Testis (tissue), 2 donors: ENCODE measurements at regions not wholly inside any gene's neighbourhood (a gene's known extent, or its start where the extent isn't known, plus 50 kb on each side); places are given as distances from the start of the nearest gene placed in this dataset.

Experiments
- DNase-seq: peaks from one replicate; pipeline ENCODE4 v3.0.0-alpha.2; 2019
- H3K27ac ChIP-seq, 2 donors: fragments of 200-600 bp; sonication (generic); one replicate each; pipeline ENCODE4 v1.5.1; 2019
- H3K27me3 ChIP-seq: fragments of 200-600 bp; sonication (generic); one replicate; pipeline ENCODE4 v1.5.1; 2019
- H3K36me3 ChIP-seq: fragments of 200-600 bp; sonication (generic); one replicate; pipeline ENCODE4 v1.5.1; 2017; ENCODE audit warnings: low read depth; ENCODE audit errors: missing control alignments
- H3K4me1 ChIP-seq: fragments of 200-600 bp; sonication (generic); one replicate; pipeline ENCODE4 v1.5.1; 2019
- H3K4me3 ChIP-seq, 2 donors: fragments of 200-600 bp; sonication (generic); one replicate each; pipeline ENCODE4 v1.5.1; 2017 to 2019
- H3K9me3 ChIP-seq: fragments of 200-600 bp; sonication (generic); one replicate; pipeline ENCODE4 v1.5.1; 2017
- CTCF ChIP-seq, 3 experiments: fragments of 450-650 bp in 2 of 3; fragments of 200-600 bp in 1 of 3; sonication (generic) in 1 of 3; IDR thresholded peaks; one replicate each; pipeline ENCODE4 v1.5.1; 2016 to 2019; ENCODE audit warnings: antibody characterized with exemption in 3 of 3, mild to moderate bottlenecking in 2 of 3, moderate library complexity in 1 of 3
- POLR2A ChIP-seq: fragments of 450-650 bp; IDR thresholded peaks from one replicate; pipeline ENCODE4 v1.6.1; 2017; ENCODE audit warnings: antibody characterized with exemption, mild to moderate bottlenecking, moderate library complexity
- WGBS, 2 donors: methylation state at CpG; one replicate each; pipeline ENCODE4 v1.1.5; 2018; 5-methylcytosine and 5-hydroxymethylcytosine counted together
- intact Hi-C: fragments of 100-400 bp; cut with DNase I; formaldehyde crosslinking; loops from one replicate; pipeline ENCODE4 v1.15.1; 2023; ENCODE audit warnings: low total_unique reads

- 73 to 77% methylated on average over 5 of the region's 5 CpGs for WGBS, 2 donors
- no peak overlapping the region for H3K27ac ChIP-seq
- DNase-seq: no peak
Observed at GRCh38 chr5:152689250-152689711, 284.2 kb upstream of the NMUR2 start.

DNA sequence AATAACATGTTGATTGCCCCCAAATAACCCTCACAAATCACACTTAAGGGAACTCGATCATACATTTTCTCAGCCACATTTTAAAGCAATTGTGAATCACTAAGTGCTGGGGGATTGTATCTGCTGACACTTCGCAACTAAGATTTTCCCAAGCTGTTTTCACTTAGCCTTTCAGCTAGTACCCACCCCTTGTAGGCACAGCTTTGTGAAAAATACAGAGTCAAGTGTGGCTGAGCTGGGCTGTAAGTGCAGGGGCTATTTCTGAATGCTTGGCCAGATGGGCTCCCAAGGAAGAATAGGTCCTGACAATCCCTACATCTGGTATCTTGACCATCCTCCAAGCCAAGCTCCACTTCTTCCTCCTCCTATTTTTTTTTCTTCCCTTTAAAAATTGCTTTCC lies 289.2 kb upstream of the NMUR2 start:
- H3K4me3 ChIP-seq: no peak overlapping the region
- intact Hi-C loops: no loop called here
- H3K36me3 ChIP-seq: no peaks in the 10 kb centered on the region
- 43 to 50% methylated on average over 2 of the region's 2 CpGs for WGBS, 2 donors
- no peak for DNase-seq
- no peaks in the 10 kb centered on the region for H3K9me3 ChIP-seq
- TF ChIP-seq CTCF (IDR thresholded peaks at IDR 0.05) (no peak), POLR2A (no peak)
- no peaks in the 10 kb centered on the region for H3K4me1 ChIP-seq
- H3K27ac ChIP-seq: no peak overlapping the region
- no peaks in the 10 kb centered on the region for H3K27me3 ChIP-seq

More at GRCh38 chr5:152689250-152689711, 284.2 kb upstream of the NMUR2 start:
- no peak overlapping the region for H3K4me3 ChIP-seq
- intact Hi-C loops: no loop called here
- no peaks in the 10 kb centered on the region for H3K4me1 ChIP-seq
- no peaks in the 10 kb centered on the region for H3K27me3 ChIP-seq
- TF ChIP-seq POLR2A (no peak), CTCF (IDR thresholded peaks at IDR 0.05) (no peak)
- no peaks in the 10 kb centered on the region for H3K36me3 ChIP-seq
- no peaks in the 10 kb centered on the region for H3K9me3 ChIP-seq

GRCh38 chr5:152701305-152701949 lies 296.3 kb upstream of the NMUR2 start:
- Histone ChIP-seq H3K27ac (no peak overlapping the region), H3K4me1 (no peaks in the 10 kb centered on the region), H3K9me3 (no peaks in the 10 kb centered on the region), H3K4me3 (no peak overlapping the region), H3K36me3 (no peaks in the 10 kb centered on the region), H3K27me3 (no peaks in the 10 kb centered on the region)
- intact Hi-C loops: no loop called here
- DNase-seq: no peak
- WGBS, 2 donors: 49 to 69% methylated on average over 2 of the region's 2 CpGs
- TF ChIP-seq CTCF (IDR thresholded peaks at IDR 0.05) (no peak), POLR2A (no peak)

DNA sequence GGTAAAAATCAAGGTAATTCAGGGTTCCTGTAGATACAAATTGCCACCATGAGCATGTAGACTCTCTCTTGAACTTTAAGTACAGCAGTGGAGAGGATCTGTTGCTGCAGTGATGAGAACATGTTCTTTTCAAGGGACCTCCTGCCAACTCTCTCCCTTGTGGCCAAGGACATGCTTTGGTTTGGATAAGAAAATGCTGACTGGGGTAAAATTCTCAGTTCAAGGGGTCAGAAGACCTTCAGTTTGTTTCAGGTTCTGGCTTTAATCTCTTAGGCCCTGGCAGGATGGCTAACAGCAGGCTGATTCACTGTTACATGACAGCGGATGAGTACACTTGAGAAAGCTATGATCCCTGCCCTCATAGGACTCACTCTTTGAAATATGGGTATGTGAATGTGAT lies 299.2 kb upstream of the NMUR2 start:
- WGBS, 2 donors: 83 to 85% methylated on average over 1 of the region's 1 CpG
- DNase-seq: no peak
- Histone ChIP-seq H3K27ac (no peak overlapping the region), H3K27me3 (no peaks in the 10 kb centered on the region), H3K9me3 (no peaks in the 10 kb centered on the region), H3K4me3 (no peak overlapping the region), H3K4me1 (no peaks in the 10 kb centered on the region), H3K36me3 (no peaks in the 10 kb centered on the region)
- TF ChIP-seq POLR2A: no peak
- intact Hi-C loops: no loop called here

DNA sequence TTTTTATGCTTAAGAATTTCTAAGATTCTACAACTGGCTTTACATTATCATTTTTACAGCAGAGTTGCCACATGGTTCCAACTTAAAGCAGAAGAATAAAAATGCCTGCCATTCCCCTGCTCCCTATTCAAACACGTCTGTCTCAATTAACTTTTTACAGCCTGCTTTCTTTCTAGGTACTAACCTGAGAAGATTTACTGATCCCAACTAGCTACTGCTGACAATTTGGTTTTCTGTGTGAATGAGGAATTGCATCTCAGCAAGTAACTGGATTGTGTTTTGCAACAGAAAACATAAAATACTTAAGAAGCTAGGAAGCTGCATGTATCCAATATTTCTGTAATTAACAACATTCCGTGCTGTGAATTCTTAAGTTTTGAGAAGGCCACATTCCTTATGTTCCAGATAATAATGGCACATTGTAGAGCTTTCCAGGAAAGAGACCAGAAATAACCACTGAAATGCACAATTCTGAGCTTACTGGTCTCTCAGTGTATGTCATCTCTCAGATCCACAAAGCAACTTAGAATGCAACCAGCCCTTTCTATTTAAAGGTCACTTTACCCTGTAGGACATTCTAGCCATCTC lies 306.8 kb upstream of the NMUR2 start:
- Histone ChIP-seq H3K27ac (no peak overlapping the region), H3K36me3 (no peaks in the 10 kb centered on the region), H3K27me3 (no peaks in the 10 kb centered on the region), H3K9me3 (no peaks in the 10 kb centered on the region), H3K4me1 (no peaks in the 10 kb centered on the region), H3K4me3 (no peak overlapping the region)
- intact Hi-C loops: no loop called here
- WGBS, 2 donors: 34 to 44% methylated on average over 2 of the region's 2 CpGs
- TF ChIP-seq CTCF (IDR thresholded peaks at IDR 0.05): no peak
- TF ChIP-seq POLR2A: no peak
- no peak for DNase-seq
